Activated CD4-positive, alpha-beta T cell treated with anti-CD3 and anti-CD28 coated beads, Interleukin-2, amount 50 U/mL, for 4 hours (primary cell): ENCODE measurements at regions not wholly inside any gene's neighbourhood (a gene's known extent, or its start where the extent isn't known, plus 50 kb on each side); places are given as distances from the start of the nearest gene placed in this dataset.
"Not testable (repeated sequence)": the region's sequence is repeated elsewhere in the genome, so short reads cannot be mapped to it uniquely, and the experiment has no call there.

Experiments
- DNase-seq, 2 experiments: peaks; one replicate each; pipeline ENCODE4 v3.0.0-alpha.2; 2020

GRCh38 chrX:46144566-46144965 lies 400.7 kb downstream of the ZNF674 start:
- DNase-seq, result no peak

- DNase-seq, result no peak
These were observed 404.9 kb downstream of the ZNF674 start for GRCh38 chrX:46140272-46140671.

DNA sequence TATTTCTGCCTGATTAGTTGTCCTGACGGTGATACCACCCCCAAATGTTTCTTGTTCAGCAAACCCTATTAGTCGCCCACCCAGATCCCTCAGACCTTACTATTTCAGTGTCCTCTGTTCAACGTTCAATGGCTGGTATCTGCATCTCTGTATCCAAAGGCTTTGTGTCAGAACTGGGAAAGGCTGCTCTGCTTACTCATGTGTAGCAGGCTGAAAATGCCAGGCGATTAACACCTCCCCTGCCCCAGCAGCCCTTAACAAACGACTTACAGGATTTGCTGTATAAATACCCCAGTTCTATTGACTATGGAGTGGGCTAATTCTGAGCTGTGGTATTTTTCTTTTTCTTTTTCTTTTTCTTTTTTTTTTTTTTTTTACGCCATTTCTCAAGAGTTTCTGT lies 415.0 kb downstream of the ZNF674 start:
- DNase-seq, result no peak

DNA sequence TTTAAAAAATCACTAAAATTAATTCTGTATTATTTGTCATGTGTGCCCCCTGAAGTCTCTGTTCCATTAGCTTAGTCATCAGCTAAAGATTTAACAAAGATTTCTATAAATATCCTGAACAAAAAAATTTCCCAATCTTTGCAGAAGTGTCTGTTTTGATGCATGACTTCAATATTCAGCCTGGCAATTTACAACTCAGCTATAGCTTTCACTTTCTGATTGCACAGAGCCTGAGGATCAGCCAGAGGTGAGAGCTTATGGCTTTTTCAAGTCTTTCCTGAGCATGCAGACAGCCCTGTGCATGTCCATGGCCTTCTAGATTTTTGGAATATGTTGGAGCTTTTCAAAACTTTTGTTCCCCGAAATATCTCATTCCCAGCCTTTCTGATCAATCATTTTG lies 420.1 kb downstream of the ZNF674 start:
- no peak for DNase-seq

GRCh38 chrX:46117234-46117633 lies 428.0 kb downstream of the ZNF674 start:
- DNase-seq, result no peak

DNA sequence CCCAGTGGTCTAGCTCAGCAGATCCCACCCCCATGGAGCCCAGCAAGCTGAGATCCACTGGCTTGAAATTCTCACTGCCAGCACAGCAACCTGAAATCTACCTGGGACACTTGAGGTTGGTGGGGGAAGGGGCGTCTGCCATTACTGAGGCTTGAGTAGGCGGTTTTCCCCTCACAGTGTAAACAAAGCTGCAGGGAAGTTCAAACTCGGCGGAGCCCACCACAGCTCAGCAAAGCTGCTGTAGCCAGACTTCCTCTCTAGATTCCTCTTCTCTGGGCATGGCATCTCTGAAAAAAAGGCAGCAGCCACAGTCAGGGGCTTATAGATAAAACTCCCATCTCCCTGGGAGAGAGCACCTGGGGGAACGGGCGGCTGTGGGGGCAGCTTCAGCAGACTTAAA lies 457.9 kb downstream of the ZNF674 start:
- not testable (repeated sequence) for DNase-seq

DNA sequence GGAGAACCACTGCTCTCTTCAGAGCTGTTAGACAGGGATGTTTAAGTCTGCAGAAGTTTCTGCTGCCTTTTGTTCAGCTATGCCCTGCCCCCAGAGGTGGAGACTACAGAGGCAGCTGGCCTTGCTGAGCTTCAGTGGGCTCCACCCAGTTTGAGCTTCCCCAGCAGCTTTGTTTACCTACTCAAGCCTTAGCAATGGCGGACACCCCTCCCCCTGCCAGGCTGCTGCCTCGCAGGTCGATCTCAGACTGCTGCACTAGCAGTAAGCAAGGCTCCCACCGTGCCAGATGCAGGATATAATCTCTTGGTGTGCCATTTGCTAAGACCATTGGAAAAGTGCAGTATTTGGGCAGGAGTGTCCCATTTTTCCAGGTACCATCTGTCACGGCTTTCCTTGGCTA lies 465.1 kb downstream of the ZNF674 start:
- DNase-seq, result not testable (repeated sequence)

DNA sequence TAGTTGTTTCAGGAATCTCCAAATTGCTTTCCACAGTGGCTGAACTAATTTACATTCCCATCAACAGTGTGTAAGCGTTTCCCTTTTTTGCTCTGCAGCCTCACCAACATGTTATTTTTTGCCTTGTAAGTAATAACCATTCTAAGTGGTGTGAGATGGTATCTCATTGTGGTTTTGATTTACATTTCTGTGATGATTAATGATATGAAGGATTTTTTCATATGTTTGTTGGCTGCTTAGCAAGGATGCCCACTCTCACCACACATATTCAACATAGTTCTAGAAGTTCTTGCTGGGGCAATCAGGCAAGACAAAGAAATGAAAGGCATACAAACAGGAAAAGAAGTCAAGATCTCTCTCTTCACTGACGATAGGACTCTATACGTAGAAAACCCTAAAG lies 472.4 kb downstream of the ZNF674 start:
- no peak for DNase-seq

- no peak for DNase-seq
These were observed 472.8 kb downstream of the ZNF674 start for GRCh38 chrX:46072372-46072771.

DNA sequence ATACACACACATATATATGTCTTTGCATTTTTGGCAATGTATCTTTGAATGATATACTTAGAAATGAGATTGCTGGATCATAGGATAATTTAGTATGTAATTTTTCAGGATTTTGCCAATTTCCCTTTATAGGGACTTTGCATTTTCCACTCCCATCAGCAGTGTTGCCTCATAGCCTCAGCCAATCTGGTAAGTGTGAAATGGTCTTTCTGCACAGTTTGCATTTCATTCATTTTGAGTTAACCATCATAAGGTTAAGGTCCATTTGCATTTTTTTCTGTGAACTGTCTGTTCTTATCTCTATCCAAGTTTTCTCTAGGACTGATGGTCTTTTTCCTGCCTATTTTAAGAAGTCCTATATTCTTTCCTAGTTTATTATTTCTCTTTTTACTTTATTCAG lies 474.8 kb downstream of the ZNF674 start:
- no peak for DNase-seq

DNA sequence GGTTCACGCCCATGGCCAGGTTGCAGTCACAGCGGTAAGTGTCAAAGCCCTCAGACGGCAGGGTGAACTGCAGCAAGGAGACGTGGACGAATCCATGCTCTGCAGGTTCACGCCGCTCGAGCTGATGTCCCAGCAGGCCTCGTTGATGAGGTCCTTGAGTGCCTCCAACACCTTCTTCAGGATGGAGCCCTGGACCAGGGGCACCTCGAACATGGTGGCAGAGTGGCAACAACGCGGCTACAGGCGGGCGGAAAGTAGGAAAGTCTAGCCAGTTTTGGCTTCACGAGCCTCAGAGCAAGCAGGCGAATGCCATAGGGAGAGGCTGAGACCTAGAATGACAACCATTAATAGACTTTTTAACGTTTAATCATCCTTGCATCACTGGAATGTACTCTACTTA lies 485.9 kb downstream of the ZNF674 start:
- no peak for DNase-seq

GRCh38 chrX:46044486-46044885 lies 500.7 kb downstream of the ZNF674 start:
- no peak for DNase-seq

GRCh38 chrX:46040001-46040400 lies 505.2 kb downstream of the ZNF674 start:
- DNase-seq, result no peak

DNA sequence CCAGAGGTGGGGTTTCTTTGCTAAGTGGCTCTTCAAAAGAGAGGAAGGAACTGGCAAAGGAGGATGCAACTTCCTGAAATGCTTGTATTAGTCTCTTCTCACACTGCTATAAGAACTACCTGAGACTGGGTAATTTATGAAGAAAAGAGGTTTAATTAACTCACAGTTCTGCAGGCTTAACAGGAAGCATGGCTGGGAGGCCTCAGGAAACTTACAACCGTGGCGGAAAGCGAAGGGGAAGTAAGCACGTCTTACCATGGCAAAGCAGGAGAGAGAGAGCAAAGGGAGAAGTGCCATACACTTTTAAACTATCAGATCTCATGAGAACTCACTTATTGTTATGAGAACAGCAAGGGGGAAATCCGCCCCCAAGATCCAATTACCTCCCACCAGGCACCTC lies 505.7 kb downstream of the ZNF674 start:
- no peak for DNase-seq

DNA sequence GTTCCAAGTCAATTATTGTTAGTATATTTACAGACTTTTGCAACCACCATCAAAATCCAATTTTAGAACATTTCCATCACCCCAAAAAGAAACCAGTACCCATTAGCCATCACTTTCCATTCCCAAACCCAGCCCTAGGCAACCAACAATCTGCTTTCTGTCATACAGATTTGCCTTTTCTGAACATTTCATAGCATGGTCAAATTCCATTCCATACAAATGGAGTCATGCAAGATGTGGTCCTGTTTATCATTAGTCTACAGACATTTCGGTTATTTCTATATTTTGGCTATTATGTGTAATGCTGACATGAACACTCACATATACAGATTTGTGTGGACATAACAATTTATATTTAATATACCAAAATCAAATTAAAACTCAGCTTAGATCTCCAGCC lies 508.7 kb downstream of the ZNF674 start:
- DNase-seq, result no peak

DNA sequence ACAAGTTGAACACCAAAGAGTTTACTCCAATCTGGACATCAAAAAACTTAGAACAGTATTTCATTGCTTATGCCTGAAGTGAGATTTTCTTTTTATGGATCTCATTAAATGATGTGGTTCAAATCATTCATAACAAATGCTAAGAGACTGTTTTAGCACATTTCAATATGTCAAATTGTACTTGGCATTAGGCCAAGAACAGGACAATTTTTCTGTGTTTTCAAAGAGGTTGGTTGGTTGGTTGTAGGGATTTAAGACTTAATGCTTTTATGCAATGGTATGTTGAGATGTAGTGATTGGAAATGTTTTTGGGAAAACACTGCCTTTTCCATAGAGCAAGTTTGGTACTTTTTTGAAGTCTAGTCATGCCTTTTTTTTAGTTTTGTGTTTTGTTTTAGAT lies 510.4 kb downstream of the ZNF674 start:
- DNase-seq, result no peak

DNA sequence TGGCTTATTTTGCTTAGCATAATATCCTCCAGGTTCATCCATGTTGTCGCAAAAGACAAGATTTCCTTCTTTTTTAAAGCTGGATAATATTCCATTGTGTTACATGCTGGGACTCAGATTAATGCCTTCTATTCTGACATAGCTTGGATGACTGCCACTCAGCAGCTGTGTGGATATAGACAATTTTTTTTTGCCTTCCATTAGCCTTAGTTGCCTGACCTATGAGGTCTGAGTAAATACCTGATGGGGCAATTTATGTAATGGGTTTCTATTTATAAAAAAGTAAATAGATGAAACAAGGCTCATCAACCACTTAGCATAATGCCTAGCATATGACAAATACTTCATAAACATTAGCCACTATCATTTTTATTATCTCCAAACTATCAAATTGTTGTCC lies 515.4 kb downstream of the ZNF674 start:
- DNase-seq, result no peak

DNA sequence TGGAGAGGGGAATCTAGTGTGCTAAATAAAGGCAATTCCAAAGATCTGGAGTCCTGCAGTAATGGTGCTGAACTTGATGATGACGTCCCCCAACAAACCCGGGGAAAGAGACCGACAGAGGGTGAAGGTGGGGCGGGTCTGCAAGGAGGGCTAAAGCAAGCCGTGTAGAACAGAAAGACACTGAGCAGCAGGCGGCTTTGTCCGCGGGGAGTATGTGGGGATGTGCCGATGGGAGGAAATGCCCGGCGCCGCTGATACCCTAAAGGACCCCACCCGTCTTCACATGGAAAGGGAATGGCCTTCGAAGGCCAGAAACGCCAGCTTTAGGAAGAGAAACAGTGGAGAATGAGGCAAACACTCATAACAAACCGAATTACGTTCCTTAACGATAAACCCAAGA lies 528.9 kb downstream of the ZNF674 start:
- DNase-seq, result no peak

DNA sequence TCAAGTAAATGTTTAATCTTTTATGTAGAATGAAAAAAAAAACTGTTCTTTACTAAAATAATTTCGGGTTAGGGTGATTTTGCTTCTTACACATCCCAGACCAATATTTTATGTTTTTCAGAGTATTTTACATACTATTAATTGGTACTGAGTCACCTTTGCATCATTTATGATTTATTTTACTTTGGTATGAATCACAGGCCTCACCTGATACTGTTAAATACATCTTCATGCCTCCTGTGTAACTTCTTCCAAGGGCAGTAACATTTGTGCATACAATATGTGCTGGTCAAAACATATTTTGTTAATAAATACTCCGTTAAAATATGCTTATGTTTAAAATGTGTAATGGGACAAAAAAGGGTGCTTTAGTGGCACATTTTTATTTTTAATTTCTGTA lies 529.6 kb downstream of the ZNF674 start:
- DNase-seq, result no peak

GRCh38 chrX:45992402-45993123 lies 552.7 kb downstream of the ZNF674 start:
- DNase-seq, result no peak

DNA sequence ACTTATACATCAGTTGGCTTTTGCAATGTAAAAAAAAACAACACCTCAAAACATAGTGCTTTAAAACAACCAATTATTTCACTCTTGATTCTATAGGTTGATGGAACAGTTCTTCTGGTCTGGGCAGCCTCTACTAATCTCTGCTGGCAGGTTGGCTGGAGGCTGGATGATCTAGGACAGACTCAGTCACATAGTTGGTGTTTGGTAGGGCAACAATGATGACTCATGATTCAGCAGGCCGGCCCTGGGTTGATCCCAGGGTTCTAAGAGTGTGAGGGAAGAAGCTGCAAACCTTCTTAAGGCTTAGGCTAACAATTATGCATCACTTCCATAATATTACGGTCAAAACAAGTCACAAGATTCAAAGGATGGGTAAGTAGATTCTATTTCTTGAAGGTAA lies 558.2 kb downstream of the ZNF674 start:
- no peak for DNase-seq

- DNase-seq, result no peak
These were observed 559.1 kb downstream of the ZNF674 start for GRCh38 chrX:45986081-45986480.

GRCh38 chrX:45982958-45983727 lies 562.1 kb downstream of the ZNF674 start:
- DNase-seq, result not testable (repeated sequence)

DNA sequence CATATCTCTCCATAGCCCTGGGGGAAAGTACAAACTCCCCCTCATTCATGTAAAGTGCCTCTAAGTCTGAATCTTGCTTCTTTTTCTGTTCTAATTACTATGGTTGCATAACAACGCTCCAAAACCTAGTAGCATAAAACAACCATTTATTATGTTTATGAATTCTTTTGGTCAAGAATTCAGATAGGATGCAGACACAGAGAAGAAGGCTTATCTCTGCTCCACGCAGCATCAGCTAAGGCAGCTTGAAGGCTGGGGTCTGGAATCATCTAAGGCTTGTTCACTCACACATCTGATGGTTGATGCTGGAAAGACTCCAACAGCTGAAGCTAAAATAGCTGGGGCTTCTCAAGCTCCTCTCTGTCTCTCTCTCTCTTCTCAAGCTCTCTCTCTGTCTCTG lies 564.5 kb downstream of the ZNF674 start:
- DNase-seq, result no peak

DNA sequence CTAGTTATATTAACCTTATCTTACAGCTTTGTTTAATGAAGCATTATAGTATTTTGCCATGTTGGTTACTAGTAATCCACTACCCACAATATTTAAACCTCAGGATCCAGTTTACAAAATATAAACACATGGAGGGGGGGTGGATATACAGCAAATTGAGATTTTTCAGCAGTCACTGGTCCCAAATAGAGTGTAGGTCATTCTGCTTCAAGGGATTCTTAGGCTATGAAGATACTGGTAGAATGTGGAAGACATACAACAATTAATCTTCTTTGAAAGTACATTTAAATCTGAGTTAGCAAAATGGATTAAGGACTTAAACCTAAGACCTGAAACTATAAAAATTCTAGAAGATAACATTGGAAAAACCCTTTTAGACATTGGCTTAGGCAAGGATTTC lies 569.6 kb downstream of the ZNF674 start:
- no peak for DNase-seq
